ENCODE measurements at regions not wholly inside any gene's neighbourhood (a gene's known extent, or its start where the extent isn't known, plus 50 kb on each side); places are given as distances from the start of the nearest gene placed in this dataset.

DNA sequence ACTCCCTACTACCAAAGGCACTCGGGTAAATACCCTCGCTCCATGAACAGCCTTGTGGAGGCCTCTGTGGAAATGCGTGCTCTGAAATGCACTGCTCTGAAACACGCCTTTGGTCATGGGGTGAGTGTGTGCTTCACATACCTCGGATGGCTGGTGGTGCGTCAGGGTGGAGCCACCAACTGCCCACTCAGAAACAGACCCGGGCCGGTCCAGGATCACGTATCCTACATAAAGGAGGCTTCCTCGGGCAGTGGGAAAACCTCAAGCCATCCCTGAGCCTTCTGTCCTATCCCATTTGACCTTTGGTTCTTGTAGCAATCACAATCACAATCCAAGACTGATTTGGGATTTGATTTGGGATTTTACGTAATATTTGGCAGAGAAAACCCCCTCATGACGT, 53.5 kb upstream of the ZNF516 start:
- no peaks in the 10 kb centered on the region for H4K20me1 ChIP-seq (ENCODE audit: control insufficient read depth, extremely low read depth, insufficient read depth, low read length)
- no peak for DNase-seq (ENCODE audit: low read depth in 2 of 2)

GRCh38 chr18:76547296-76547695, 52.3 kb upstream of the ZNF516 start:
- peak overlapping the region in 2 of 4 experiments; percentile 23 to 34 for H3K4me3 ChIP-seq (replicated peaks in 1 of 4; ENCODE audit: control extremely low read depth in 1 of 4, insufficient read depth in 1 of 4, low read depth in 3 of 4, low read length in 4 of 4)
- DNase-seq (ENCODE audit: low read depth in 2 of 2) = peak in 1 of 2 donors; percentile 87
- H3K27ac ChIP-seq (ENCODE audit: insufficient read depth, low read length) = no peak overlapping the region
- no peak overlapping the region for H3K9ac ChIP-seq (ENCODE audit: insufficient read depth, low read length)
- H3K79me2 ChIP-seq (ENCODE audit: control insufficient read depth, insufficient read depth, low read length) = no peaks in the 10 kb centered on the region
- H4K20me1 ChIP-seq (ENCODE audit: control insufficient read depth, extremely low read depth, insufficient read depth, low read length) = no peaks in the 10 kb centered on the region
- H2AFZ ChIP-seq (ENCODE audit: low read length) = no peak overlapping the region
- peak overlapping the region; percentile 68 for H3K4me2 ChIP-seq (ENCODE audit: extremely low read depth, insufficient read depth, low read length)
- H3K27me3 ChIP-seq (ENCODE audit: control insufficient read depth, insufficient read depth, low read length) = peaks cover 2% of the 10 kb centered on the region
- no peaks in the 10 kb centered on the region for H3K9me3 ChIP-seq (ENCODE audit: control insufficient read depth, insufficient read depth, low read depth, low read length)
- no peaks in the 10 kb centered on the region for H3K36me3 ChIP-seq (ENCODE audit: control insufficient read depth, insufficient read depth, low read length)
- no peaks in the 10 kb centered on the region for H3K4me1 ChIP-seq (ENCODE audit: control insufficient read depth, extremely low read depth, insufficient read depth, low read length)
- TF ChIP-seq EZH2 (IDR thresholded peaks at IDR 0.05; ENCODE audit: low read length, missing control alignments) = no peak
- TF ChIP-seq, protein P1, sequence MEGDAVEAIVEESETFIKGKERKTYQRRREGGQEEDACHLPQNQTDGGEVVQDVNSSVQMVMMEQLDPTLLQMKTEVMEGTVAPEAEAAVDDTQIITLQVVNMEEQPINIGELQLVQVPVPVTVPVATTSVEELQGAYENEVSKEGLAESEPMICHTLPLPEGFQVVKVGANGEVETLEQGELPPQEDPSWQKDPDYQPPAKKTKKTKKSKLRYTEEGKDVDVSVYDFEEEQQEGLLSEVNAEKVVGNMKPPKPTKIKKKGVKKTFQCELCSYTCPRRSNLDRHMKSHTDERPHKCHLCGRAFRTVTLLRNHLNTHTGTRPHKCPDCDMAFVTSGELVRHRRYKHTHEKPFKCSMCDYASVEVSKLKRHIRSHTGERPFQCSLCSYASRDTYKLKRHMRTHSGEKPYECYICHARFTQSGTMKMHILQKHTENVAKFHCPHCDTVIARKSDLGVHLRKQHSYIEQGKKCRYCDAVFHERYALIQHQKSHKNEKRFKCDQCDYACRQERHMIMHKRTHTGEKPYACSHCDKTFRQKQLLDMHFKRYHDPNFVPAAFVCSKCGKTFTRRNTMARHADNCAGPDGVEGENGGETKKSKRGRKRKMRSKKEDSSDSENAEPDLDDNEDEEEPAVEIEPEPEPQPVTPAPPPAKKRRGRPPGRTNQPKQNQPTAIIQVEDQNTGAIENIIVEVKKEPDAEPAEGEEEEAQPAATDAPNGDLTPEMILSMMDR (conservative IDR thresholded peaks at IDR 0.05 in 1 of 2, IDR thresholded peaks at IDR 0.05 in 1 of 2; ENCODE audit: low read depth in 1 of 2, low read length in 2 of 2) = no peak

More for the DNA sequence above, 53.5 kb upstream of the ZNF516 start:
- no peaks in the 10 kb centered on the region for H3K36me3 ChIP-seq (ENCODE audit: control insufficient read depth, insufficient read depth, low read length)
- H3K79me2 ChIP-seq (ENCODE audit: control insufficient read depth, insufficient read depth, low read length) = no peaks in the 10 kb centered on the region
- H3K4me1 ChIP-seq (ENCODE audit: control insufficient read depth, extremely low read depth, insufficient read depth, low read length) = no peaks in the 10 kb centered on the region
- H3K27ac ChIP-seq (ENCODE audit: insufficient read depth, low read length) = no peak overlapping the region
- no peaks in the 10 kb centered on the region for H3K9me3 ChIP-seq (ENCODE audit: control insufficient read depth, insufficient read depth, low read depth, low read length)
- H3K4me3 ChIP-seq (replicated peaks in 1 of 4; ENCODE audit: control extremely low read depth in 1 of 4, insufficient read depth in 1 of 4, low read depth in 3 of 4, low read length in 4 of 4) = no peak overlapping the region
- H3K4me2 ChIP-seq (ENCODE audit: extremely low read depth, insufficient read depth, low read length) = no peak overlapping the region
- no peak for TF ChIP-seq EZH2 (IDR thresholded peaks at IDR 0.05; ENCODE audit: low read length, missing control alignments)
- TF ChIP-seq, protein P1 (conservative IDR thresholded peaks at IDR 0.05 in 1 of 2, IDR thresholded peaks at IDR 0.05 in 1 of 2; ENCODE audit: low read depth in 1 of 2, low read length in 2 of 2) = no peak
- H2AFZ ChIP-seq (ENCODE audit: low read length) = no peak overlapping the region
- peaks cover 2% of the 10 kb centered on the region for H3K27me3 ChIP-seq (ENCODE audit: control insufficient read depth, insufficient read depth, low read length)
- H3K9ac ChIP-seq (ENCODE audit: insufficient read depth, low read length) = no peak overlapping the region

DNA sequence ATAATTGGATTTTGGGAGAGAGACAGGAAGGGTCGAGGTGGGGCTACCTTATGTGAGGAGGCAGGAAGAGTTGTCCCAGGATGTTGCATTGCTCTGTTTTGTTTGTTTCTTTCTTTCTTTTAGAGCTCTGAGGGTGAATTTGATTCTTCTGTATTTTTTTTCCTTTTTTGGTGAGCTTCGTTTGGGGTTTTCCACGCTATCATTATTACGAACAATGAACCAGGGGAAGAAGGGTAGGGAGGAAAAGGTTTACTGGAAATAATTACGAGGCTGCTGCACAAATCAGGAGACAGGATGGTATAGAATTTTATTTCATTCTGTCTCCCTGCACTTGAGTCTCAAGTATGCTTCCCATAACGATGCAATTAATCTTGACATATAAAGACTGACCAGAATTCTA, 51.4 kb upstream of the ZNF516 start:
- Histone ChIP-seq H3K79me2 (ENCODE audit: control insufficient read depth, insufficient read depth, low read length) (no peaks in the 10 kb centered on the region), H3K9ac (ENCODE audit: insufficient read depth, low read length) (no peak overlapping the region), H3K27ac (ENCODE audit: insufficient read depth, low read length) (no peak overlapping the region), H3K4me2 (ENCODE audit: extremely low read depth, insufficient read depth, low read length) (no peak overlapping the region), H3K36me3 (ENCODE audit: control insufficient read depth, insufficient read depth, low read length) (no peaks in the 10 kb centered on the region), H3K4me3 (replicated peaks in 1 of 4; ENCODE audit: control extremely low read depth in 1 of 4, insufficient read depth in 1 of 4, low read depth in 3 of 4, low read length in 4 of 4) (peak overlapping the region in 2 of 4 experiments; percentile 23 to 34), H4K20me1 (ENCODE audit: control insufficient read depth, extremely low read depth, insufficient read depth, low read length) (no peaks in the 10 kb centered on the region), H3K9me3 (ENCODE audit: control insufficient read depth, insufficient read depth, low read depth, low read length) (no peaks in the 10 kb centered on the region), H2AFZ (ENCODE audit: low read length) (no peak overlapping the region), H3K27me3 (ENCODE audit: control insufficient read depth, insufficient read depth, low read length) (peaks cover 2% of the 10 kb centered on the region), H3K4me1 (ENCODE audit: control insufficient read depth, extremely low read depth, insufficient read depth, low read length) (no peaks in the 10 kb centered on the region)
- no peak for TF ChIP-seq EZH2 (IDR thresholded peaks at IDR 0.05; ENCODE audit: low read length, missing control alignments)
- TF ChIP-seq, protein P1 (conservative IDR thresholded peaks at IDR 0.05 in 1 of 2, IDR thresholded peaks at IDR 0.05 in 1 of 2; ENCODE audit: low read depth in 1 of 2, low read length in 2 of 2) = no peak
- no peak for DNase-seq (ENCODE audit: low read depth in 2 of 2)

All from fibroblast of lung (primary cell).